Prostate gland (tissue), 2 donors: ENCODE measurements at regions not wholly inside any gene's neighbourhood (a gene's known extent, or its start where the extent isn't known, plus 50 kb on each side); places are given as distances from the start of the nearest gene placed in this dataset.

Experiments used
- DNase-seq: peaks from one replicate; pipeline ENCODE4 v3.0.0-alpha.2; 2019; ENCODE audit warnings: low spot score
- H3K27ac ChIP-seq, 2 donors: fragments of 200-600 bp; sonication (generic); 2 replicates each; pipeline ENCODE4 v1.5.1; 2017 to 2019
- H3K27me3 ChIP-seq: fragments of 200-600 bp; sonication (generic); replicated peaks from 2 replicates; pipeline ENCODE4 v1.5.1; 2019; ENCODE audit not compliant: insufficient read depth
- H3K36me3 ChIP-seq, 2 donors: fragments of 200-600 bp; sonication (generic); 1 replicate in 1 of 2; 2 replicates in 1 of 2; pipeline versions ENCODE4 v1.5.1 to v1.8.1; 2017 to 2019
- H3K4me1 ChIP-seq: fragments of 200-600 bp; sonication (generic); replicated peaks from 2 replicates; pipeline ENCODE4 v1.5.1; 2019
- H3K4me3 ChIP-seq, 2 donors: fragments of 200-600 bp; sonication (generic); 2 replicates each; pipeline ENCODE4 v1.5.1; 2017 to 2019
- H3K9me3 ChIP-seq: fragments of 200-600 bp; sonication (generic); 2 replicates; pipeline ENCODE4 v1.5.1; 2017
- POLR2A ChIP-seq: fragments of 450-650 bp; IDR thresholded peaks from one replicate; pipeline ENCODE4 v1.6.1; 2016; ENCODE audit warnings: antibody characterized with exemption, mild to moderate bottlenecking
- POLR2AphosphoS5 ChIP-seq: sonication (generic); formaldehyde crosslinking; IDR thresholded peaks from one replicate; pipeline ENCODE4 v1.6.1; 2017; ENCODE audit warnings: antibody characterized with exemption
- WGBS: methylation state at CpG from one replicate; pipeline ENCODE4 v1.1.5; 2018; 5-methylcytosine and 5-hydroxymethylcytosine counted together
- intact Hi-C: fragments of 100-400 bp; cut with DNase I; formaldehyde crosslinking; loops from one replicate; pipeline ENCODE4 v1.14.2; 2022
- TF ChIP-seq, protein P1 (sequence below), 4 experiments: fragments of 200-600 bp in 2 of 4; fragments of 450-650 bp in 2 of 4; sonication (generic) in 2 of 4; IDR thresholded peaks; 1 replicate in 3 of 4; 2 replicates in 1 of 4; pipeline ENCODE4 v1.5.1; 2016 to 2019; ENCODE audit warnings: antibody characterized with exemption in 4 of 4, mild to moderate bottlenecking in 2 of 4, moderate library complexity in 2 of 4

DNA sequence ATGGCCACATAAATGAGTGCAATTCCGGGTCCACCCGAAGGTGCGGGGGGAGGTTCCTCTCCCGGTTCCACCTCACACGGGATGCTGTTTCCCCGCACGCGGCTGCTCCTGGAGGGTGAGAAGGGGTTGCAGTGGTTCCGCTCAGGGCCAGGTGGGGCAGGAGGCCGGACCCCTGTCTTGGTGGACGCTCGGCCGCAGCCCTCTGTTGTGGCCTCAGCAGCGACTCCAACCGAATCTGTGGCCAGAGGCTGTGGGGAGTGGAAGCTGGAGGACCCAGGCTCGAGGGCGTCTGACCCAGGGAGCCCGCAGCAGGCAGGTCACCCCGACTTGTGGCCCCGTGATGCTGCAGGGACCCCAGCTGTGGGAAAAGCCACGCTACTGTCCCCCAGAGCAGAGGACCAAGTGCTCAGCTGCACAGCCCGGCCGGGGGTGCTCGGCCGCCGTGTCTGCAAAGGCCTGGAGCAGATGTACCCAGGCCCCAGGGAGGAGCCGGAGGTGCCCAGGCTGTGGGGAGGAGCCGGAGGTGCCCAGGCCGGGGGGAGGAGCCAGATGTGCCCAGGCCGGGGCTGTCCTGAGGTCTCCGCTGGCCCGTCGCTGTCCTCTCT lies 83.9 kb downstream of the RTP5 start:
- DNase-seq, result no peak
- H3K36me3 ChIP-seq, result no peaks in the 10 kb centered on the region
- WGBS, result 95% methylated on average over 24 of the region's 33 CpGs

DNA sequence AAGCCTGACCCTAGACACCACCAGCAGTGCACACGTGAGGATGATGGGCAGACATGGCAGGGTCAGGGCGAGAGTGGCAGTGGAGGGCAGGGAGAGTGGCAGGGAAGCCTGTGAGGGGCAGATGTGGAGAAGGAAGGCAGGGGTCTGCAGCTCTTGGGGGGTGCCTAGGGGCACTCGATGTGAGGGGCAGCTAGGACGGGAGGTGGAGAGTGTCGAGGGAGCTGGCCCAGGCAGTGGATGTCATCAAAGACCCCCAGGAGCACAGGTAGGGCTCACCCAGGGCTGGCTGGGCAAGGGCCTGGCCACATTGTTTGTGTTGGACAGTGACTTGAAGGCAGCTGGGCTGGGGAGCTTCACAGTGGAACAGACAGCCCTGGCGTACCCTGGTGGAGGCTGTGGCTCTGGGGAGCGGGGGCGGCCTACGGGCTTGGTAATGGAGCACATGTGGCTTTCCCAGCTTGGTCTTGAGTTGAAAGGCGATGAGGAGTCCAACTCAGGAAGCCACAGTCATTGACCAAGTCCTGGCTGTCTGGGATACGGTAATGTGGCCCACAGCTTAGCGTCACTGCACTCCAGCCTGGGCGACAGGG lies 87.1 kb downstream of the RTP5 start:
- H3K27ac ChIP-seq, result no peak overlapping the region
- TF ChIP-seq POLR2A, result no peak
- H3K4me1 ChIP-seq, result no peaks in the 10 kb centered on the region
- H3K27me3 ChIP-seq, result no peaks in the 10 kb centered on the region
- DNase-seq, result no peak
- no peaks in the 10 kb centered on the region for H3K9me3 ChIP-seq
- no peaks in the 10 kb centered on the region for H3K36me3 ChIP-seq
- intact Hi-C loops, result no loop called here
- 98% methylated on average over 13 of the region's 13 CpGs for WGBS
- no peak overlapping the region for H3K4me3 ChIP-seq

More for the DNA sequence above, 83.9 kb downstream of the RTP5 start:
- TF ChIP-seq POLR2AphosphoS5, result no peak
- Histone ChIP-seq H3K4me1 (no peaks in the 10 kb centered on the region), H3K9me3 (no peaks in the 10 kb centered on the region), H3K27ac (no peak overlapping the region), H3K27me3 (no peaks in the 10 kb centered on the region), H3K4me3 (no peak overlapping the region)
- intact Hi-C loops, result no loop called here

DNA sequence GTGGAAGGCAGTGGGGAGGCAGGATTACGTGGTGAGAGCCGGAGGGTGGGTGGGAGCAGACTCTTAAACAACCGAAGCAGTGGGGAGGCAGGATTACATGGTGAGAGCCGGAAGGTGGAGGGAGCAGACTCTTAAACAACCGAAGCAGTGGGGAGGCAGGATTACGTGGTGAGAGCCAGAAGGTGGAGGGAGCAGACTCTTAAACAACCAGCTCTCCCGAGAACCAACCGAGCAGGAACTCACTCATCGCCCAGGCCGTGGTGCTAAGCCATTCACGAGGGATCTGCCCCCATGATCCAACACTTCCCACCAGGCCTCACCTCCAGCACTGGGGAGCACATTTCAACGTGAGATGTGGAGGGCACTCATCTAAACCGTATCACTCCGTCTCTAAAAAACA lies 87.7 kb downstream of the RTP5 start:
- no peak overlapping the region for H3K27ac ChIP-seq
- no peak for DNase-seq
- TF ChIP-seq POLR2AphosphoS5 (no peak), POLR2A (no peak)
- TF ChIP-seq, protein P1, sequence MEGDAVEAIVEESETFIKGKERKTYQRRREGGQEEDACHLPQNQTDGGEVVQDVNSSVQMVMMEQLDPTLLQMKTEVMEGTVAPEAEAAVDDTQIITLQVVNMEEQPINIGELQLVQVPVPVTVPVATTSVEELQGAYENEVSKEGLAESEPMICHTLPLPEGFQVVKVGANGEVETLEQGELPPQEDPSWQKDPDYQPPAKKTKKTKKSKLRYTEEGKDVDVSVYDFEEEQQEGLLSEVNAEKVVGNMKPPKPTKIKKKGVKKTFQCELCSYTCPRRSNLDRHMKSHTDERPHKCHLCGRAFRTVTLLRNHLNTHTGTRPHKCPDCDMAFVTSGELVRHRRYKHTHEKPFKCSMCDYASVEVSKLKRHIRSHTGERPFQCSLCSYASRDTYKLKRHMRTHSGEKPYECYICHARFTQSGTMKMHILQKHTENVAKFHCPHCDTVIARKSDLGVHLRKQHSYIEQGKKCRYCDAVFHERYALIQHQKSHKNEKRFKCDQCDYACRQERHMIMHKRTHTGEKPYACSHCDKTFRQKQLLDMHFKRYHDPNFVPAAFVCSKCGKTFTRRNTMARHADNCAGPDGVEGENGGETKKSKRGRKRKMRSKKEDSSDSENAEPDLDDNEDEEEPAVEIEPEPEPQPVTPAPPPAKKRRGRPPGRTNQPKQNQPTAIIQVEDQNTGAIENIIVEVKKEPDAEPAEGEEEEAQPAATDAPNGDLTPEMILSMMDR (IDR thresholded peaks at IDR 0.05), result no peak
- no peaks in the 10 kb centered on the region for H3K27me3 ChIP-seq
- 95% methylated on average over 14 of the region's 14 CpGs for WGBS
- intact Hi-C loops, result no loop called here
- no peaks in the 10 kb centered on the region for H3K36me3 ChIP-seq
- no peak overlapping the region for H3K4me3 ChIP-seq
- no peaks in the 10 kb centered on the region for H3K4me1 ChIP-seq
- no peaks in the 10 kb centered on the region for H3K9me3 ChIP-seq

DNA sequence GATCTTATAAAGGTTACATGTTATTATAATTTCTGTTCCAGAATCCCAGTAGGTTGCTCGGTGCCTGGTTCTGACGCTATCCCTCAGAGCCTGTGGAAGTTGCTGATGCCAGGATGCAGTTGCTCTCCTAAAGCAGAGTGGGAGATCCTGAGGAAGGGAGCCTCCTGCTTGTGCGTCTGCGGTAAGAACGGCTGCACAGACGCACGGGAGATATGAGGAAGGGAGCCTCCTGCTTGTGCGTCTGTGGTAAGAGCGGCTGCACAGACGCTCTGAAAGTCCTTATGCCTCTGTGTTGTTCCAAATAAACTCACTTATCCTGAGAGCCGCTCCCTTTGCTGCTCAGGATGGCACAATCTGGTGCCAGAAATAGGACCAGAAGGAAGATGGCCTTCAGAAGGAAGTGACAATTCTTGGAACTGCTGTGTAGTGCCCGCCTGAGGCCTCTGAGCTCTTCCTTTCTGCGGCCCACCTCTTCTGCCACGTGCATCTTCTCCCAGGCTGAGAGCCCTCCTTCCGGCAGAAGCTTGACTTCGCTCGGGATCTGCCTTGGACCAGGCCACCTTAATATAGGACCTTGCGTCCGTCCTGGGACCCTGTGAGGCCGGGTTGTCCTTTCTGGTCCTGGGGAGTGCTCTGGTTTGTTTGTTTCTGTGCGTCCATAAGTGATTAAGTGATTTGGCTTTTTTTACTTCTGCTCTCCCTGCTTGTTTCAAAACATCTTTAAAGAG lies 89.5 kb downstream of the RTP5 start:
- intact Hi-C loops, result no loop called here
- WGBS, result 89% methylated on average over 21 of the region's 21 CpGs
- TF ChIP-seq, protein P1 (IDR thresholded peaks at IDR 0.05), result no peak
- TF ChIP-seq POLR2AphosphoS5 (no peak), POLR2A (no peak)
- H3K9me3 ChIP-seq, result no peaks in the 10 kb centered on the region
- H3K4me1 ChIP-seq, result no peaks in the 10 kb centered on the region
- H3K27me3 ChIP-seq, result no peaks in the 10 kb centered on the region
- DNase-seq, result no peak
- no peaks in the 10 kb centered on the region for H3K36me3 ChIP-seq
- H3K27ac ChIP-seq, result no peak overlapping the region
- no peak overlapping the region for H3K4me3 ChIP-seq

DNA sequence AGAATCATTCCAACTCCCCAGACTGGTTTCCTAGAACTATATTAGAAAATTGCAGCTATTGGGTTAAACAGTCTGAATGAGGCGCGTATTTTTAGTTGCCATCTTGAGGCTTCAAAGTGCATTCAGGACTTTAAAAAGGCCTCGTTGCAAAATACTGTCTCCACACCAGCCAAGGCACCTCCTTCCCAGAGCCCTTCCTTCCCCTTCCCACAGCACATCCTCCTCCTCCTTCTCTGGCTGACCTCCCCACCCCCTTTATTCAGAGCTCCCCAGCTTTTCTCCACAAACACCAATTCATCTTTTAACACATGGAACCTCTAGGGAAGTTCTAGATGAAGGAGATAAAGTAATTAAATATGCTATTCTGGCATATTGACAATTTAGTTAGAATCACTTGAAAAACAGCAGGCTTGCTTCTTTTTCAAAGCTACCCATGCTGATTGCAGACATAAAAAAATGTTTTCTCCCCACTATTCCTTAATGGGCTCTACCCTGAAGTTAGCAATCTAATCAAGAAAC lies 90.3 kb downstream of the RTP5 start:
- H3K36me3 ChIP-seq, result no peaks in the 10 kb centered on the region
- no peak for DNase-seq
- intact Hi-C loops, result no loop called here
- no peaks in the 10 kb centered on the region for H3K9me3 ChIP-seq
- 36% methylated on average over 3 of the region's 3 CpGs for WGBS
- H3K4me3 ChIP-seq, result no peak overlapping the region
- TF ChIP-seq POLR2A, result no peak
- TF ChIP-seq, protein P1 (IDR thresholded peaks at IDR 0.05), result no peak
- TF ChIP-seq POLR2AphosphoS5, result no peak
- H3K27me3 ChIP-seq, result no peaks in the 10 kb centered on the region
- no peaks in the 10 kb centered on the region for H3K4me1 ChIP-seq
- no peak overlapping the region for H3K27ac ChIP-seq
